NB4 (cell line): ENCODE measurements at regions not wholly inside any gene's neighbourhood (a gene's known extent, or its start where the extent isn't known, plus 50 kb on each side); places are given as distances from the start of the nearest gene placed in this dataset.

Experiments used
- DNase-seq: peaks from one replicate; pipeline ENCODE4 v3.0.0; 2010; ENCODE audit warnings: low read depth
- H3K4me3 ChIP-seq: one replicate; pipeline ENCODE4 v1.5.1; 2011; ENCODE audit warnings: mild to moderate bottlenecking, low read depth, low read length, moderate library complexity
- MYC ChIP-seq: IDR thresholded peaks from 2 replicates; pipeline ENCODE4 v1.6.1; 2011; ENCODE audit warnings: low read depth, low read length
- POLR2A ChIP-seq: IDR thresholded peaks from 2 replicates; pipeline ENCODE4 v1.6.1; 2011; ENCODE audit warnings: mild to moderate bottlenecking; ENCODE audit not compliant: insufficient read length; ENCODE audit errors: extremely low read depth
- TF ChIP-seq, protein P1 (sequence below): IDR thresholded peaks from 2 replicates; pipeline ENCODE4 v1.6.1; 2011; ENCODE audit warnings: low read depth, low read length
- TF ChIP-seq, protein P2 (sequence below): IDR thresholded peaks from one replicate; pipeline ENCODE4 v1.5.1; 2012; ENCODE audit warnings: low read depth, low read length

DNA sequence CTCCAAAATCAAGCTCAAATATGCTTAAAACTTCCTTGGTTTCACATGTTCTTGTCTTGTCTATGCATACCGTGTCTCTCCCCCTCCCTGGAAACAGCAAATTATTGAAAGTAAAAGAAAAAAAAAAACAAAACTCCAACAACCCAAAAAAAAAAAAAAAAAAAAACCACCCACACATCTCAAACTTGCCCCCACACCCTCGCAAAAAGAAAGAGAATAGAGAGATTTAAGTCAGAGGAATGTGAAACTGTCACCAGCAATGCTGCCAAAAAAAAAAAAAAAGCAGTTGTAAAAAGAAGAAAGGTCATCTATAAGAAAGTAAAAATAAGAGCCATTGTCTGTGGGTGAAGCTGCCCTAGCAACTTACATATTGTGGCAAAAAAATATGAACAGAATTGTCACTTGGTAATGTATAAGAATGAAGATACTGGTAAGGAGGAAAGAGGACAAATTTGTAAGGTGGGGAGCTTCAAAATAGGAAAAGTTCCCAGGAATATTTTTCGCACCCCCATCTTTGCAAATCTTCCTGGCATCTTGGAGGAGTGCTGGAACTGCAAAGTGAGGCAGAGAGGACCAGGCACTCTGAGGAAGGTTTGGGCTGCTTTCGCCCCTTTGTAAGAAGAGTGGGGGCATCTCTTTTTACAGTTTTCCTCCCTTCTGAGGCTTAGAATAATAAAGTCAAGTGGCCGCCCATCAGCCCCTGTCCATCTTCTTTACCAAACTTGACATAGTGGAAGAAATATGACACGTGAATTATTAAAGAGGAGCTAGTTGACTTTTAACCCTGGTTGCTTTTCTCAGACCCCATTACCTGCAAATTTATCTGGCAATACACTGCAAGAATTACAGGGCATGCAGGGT lies 81.8 kb downstream of the NR2F2 start:
- TF ChIP-seq POLR2A = no peak
- TF ChIP-seq, protein P1, sequence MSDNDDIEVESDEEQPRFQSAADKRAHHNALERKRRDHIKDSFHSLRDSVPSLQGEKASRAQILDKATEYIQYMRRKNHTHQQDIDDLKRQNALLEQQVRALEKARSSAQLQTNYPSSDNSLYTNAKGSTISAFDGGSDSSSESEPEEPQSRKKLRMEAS = no peak
- no peak overlapping the region for H3K4me3 ChIP-seq
- no peak for DNase-seq

DNA sequence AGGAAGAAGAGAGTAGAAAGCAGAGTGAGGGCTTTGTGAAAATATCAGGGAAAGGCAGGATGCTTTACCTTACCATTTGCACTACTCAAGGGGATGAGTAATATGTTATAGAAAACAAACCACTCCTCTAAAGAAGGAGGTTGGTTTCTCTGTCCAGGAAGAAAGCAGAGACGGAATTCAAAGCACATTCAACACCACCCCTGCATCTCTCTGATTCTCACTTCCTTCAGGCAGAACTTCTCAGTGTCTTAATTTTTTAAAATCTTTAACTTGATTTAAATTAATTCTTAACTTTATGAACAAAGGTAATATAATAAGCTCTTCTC lies 82.4 kb downstream of the NR2F2 start:
- DNase-seq = no peak
- no peak overlapping the region for H3K4me3 ChIP-seq
- TF ChIP-seq MYC (no peak), POLR2A (no peak)
- TF ChIP-seq, protein P2, sequence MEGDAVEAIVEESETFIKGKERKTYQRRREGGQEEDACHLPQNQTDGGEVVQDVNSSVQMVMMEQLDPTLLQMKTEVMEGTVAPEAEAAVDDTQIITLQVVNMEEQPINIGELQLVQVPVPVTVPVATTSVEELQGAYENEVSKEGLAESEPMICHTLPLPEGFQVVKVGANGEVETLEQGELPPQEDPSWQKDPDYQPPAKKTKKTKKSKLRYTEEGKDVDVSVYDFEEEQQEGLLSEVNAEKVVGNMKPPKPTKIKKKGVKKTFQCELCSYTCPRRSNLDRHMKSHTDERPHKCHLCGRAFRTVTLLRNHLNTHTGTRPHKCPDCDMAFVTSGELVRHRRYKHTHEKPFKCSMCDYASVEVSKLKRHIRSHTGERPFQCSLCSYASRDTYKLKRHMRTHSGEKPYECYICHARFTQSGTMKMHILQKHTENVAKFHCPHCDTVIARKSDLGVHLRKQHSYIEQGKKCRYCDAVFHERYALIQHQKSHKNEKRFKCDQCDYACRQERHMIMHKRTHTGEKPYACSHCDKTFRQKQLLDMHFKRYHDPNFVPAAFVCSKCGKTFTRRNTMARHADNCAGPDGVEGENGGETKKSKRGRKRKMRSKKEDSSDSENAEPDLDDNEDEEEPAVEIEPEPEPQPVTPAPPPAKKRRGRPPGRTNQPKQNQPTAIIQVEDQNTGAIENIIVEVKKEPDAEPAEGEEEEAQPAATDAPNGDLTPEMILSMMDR = no peak
- TF ChIP-seq, protein P1 = no peak

DNA sequence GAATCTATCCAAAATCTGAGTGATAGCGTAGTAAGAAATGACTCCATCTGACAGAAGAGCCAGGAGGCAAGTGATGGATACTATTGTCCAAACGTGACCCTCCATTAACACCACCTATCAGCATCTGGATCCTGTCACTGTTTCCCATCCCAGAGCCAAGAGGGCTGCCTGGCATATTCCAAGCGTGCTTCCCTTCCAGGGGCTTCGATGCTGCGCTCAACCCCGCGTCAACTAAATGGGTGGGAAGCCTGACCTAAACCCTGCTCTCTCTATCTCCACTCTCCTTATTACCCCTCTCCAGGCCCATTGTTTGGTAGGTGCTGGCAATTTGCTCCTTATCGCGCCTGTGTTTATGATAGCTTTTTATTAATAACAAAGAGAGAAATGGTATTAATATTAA lies 83.2 kb downstream of the NR2F2 start:
- TF ChIP-seq, protein P1 = no peak
- TF ChIP-seq POLR2A (no peak), MYC (no peak)
- TF ChIP-seq, protein P2 = no peak

DNA sequence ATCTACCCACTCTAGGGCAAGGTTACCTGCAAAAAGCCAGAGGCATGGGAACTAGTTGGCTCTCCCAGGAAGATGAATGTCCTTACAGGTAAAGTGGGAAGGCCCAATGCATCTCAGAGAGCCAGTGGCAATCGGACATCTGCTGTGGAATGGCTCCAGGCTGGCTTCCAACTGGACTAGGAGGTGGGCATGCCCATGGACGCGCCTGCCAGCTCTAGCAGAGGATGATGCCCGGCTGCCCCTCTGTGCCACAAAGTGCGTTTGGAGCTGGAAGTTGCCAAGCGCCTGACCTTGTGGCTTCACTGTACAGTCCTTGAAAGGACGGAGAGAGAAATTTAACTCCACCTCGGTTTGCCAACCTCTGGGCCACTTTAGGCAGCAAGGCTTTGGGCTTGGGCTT lies 84.4 kb downstream of the NR2F2 start:
- H3K4me3 ChIP-seq = no peak overlapping the region
- TF ChIP-seq, protein P1 = no peak
- TF ChIP-seq, protein P2 = no peak
- TF ChIP-seq POLR2A (no peak), MYC (no peak)
- DNase-seq = no peak

More for the DNA sequence above, 83.2 kb downstream of the NR2F2 start:
- no peak for DNase-seq
- H3K4me3 ChIP-seq = no peak overlapping the region

DNA sequence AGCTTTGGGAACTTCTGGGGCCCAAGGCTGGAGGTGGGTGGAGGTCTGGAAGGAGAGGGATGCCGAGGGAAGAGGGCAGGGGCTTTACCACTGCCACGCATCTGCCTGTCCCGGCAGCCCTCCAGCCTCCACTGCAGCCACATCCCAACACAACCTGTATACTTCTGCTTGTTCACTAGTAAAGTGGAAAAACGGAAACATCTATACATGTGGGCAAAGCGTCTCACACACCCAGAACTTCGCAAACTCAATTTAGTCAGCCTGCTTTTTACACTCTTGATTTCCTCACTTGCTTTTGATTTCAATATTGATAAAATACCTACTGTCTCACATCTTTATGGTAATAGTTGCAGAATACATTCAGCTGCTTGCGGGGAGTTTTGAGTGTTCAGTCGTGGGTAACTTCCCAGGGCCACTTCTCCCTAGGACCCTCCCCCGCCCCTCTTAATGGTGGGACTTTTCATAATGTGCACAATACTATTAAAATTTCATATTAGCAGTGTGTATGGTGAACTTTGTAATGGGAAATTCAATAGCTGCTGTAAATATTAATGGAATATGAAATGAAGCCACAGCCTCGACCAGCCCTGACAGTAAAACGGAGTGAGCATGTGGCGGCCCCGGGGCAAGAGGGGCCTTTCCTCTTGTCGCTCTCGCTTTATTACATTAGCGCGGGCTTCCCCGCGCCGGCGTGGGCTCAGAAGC lies 85.2 kb downstream of the NR2F2 start:
- no peak overlapping the region for H3K4me3 ChIP-seq
- TF ChIP-seq MYC (no peak), POLR2A (no peak)
- TF ChIP-seq, protein P2 = no peak
- TF ChIP-seq, protein P1 = no peak
- no peak for DNase-seq
